Ovary (tissue), 7 donors: ENCODE measurements at regions not wholly inside any gene's neighbourhood (a gene's known extent, or its start where the extent isn't known, plus 50 kb on each side); places are given as distances from the start of the nearest gene placed in this dataset.

Experiments used
- DNase-seq, 5 donors: peaks; one replicate each; pipeline ENCODE4 v3.0.0-alpha.2; 2019 to 2020
- H3K27ac ChIP-seq, 2 donors: fragments of 200-600 bp; one replicate each; pipeline versions ENCODE4 v1.5.1 to v1.8.0; 2019 to 2022
- H3K27me3 ChIP-seq: fragments of 200-600 bp; one replicate; pipeline ENCODE4 v1.8.0; 2022
- H3K36me3 ChIP-seq: fragments of 200-600 bp; sonication (generic); one replicate; pipeline ENCODE4 v1.5.1; 2019
- H3K4me1 ChIP-seq: one replicate; pipeline ENCODE4 v1.8.1; 2013; ENCODE audit warnings: mild to moderate bottlenecking, moderate library complexity; ENCODE audit not compliant: insufficient read depth
- H3K4me3 ChIP-seq: fragments of 200-600 bp; sonication (generic); one replicate; pipeline ENCODE4 v1.5.1; 2017
- H3K9me3 ChIP-seq, 2 donors: fragments of 200-600 bp in 1 of 2; sonication (generic) in 1 of 2; one replicate each; pipeline versions ENCODE4 v1.5.1 to v1.8.1; 2013 to 2019; ENCODE audit warnings: mild to moderate bottlenecking in 1 of 2, moderate library complexity in 1 of 2
- EP300 ChIP-seq: sonication (generic); formaldehyde crosslinking; IDR thresholded peaks from one replicate; pipeline ENCODE4 v1.6.1; 2017; ENCODE audit warnings: antibody characterized with exemption
- POLR2A ChIP-seq: fragments of 450-650 bp; IDR thresholded peaks from one replicate; pipeline ENCODE4 v1.6.1; 2017; ENCODE audit warnings: antibody characterized with exemption, mild to moderate bottlenecking, moderate library complexity
- WGBS, 3 donors: extraction: QIAGEN DNeasy Blood & Tissue Kit in 1 of 3; methylation state at CpG; one replicate each; pipeline versions ENCODE4 v1.1.5 to v1.1.7; 2013 to 2017; 5-methylcytosine and 5-hydroxymethylcytosine counted together
- intact Hi-C, 4 donors: fragments of 100-400 bp; cut with DNase I; formaldehyde crosslinking; loops; one replicate each; pipeline versions ENCODE4 v1.11.0 to v1.15.1; 2022 to 2023
- TF ChIP-seq, protein P1 (sequence below), 3 donors: fragments of 450-650 bp in 2 of 3; fragments of 200-600 bp in 1 of 3; IDR thresholded peaks; one replicate each; pipeline versions ENCODE4 v1.5.1 to v1.8.0; 2016 to 2022; ENCODE audit warnings: antibody characterized with exemption in 3 of 3, mild to moderate bottlenecking in 1 of 3
- donor health status: DM: no; HTN: no; CAD: no; lungs with moderate emphysema.
- donor health status: DM: no; HTN: no; CAD: no.
- donor health status: Bipolar disorder and iron deficiency.
- donor health status: DM: no; HTN: no; CAD: no.
- donor health status: DM: yes; HTN: yes; CAD: no.

DNA sequence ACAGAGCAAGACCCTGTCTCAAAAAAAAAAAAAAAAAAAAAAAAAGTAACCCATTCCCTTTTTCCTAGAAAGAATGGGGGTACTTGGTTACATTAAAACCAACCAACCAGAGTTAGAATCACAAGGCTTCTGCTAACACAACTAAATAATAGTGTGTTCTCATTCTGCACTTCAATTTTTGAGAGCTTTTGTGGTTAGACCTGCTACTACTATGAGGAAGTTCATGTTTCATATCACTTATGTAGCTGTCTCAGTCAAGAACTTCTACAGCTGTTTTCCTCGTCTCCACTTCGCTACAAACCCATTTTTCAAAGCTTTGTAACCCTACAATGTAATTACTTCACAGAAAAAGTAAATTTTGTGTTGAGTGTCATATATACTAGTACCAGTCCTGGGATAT is 58.3 kb downstream of the PDHA2 start:
- no peak for DNase-seq
- TF ChIP-seq, protein P1, sequence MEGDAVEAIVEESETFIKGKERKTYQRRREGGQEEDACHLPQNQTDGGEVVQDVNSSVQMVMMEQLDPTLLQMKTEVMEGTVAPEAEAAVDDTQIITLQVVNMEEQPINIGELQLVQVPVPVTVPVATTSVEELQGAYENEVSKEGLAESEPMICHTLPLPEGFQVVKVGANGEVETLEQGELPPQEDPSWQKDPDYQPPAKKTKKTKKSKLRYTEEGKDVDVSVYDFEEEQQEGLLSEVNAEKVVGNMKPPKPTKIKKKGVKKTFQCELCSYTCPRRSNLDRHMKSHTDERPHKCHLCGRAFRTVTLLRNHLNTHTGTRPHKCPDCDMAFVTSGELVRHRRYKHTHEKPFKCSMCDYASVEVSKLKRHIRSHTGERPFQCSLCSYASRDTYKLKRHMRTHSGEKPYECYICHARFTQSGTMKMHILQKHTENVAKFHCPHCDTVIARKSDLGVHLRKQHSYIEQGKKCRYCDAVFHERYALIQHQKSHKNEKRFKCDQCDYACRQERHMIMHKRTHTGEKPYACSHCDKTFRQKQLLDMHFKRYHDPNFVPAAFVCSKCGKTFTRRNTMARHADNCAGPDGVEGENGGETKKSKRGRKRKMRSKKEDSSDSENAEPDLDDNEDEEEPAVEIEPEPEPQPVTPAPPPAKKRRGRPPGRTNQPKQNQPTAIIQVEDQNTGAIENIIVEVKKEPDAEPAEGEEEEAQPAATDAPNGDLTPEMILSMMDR (IDR thresholded peaks at IDR 0.05) = no peak
- Histone ChIP-seq H3K4me3 (no peak overlapping the region), H3K9me3 (no peaks in the 10 kb centered on the region), H3K36me3 (no peaks in the 10 kb centered on the region), H3K27me3 (no peaks in the 10 kb centered on the region), H3K4me1 (no peaks in the 10 kb centered on the region), H3K27ac (no peak overlapping the region)
- 86 to 97% (median 90%) methylated on average over 2 of the region's 2 CpGs for whole genome bisulfite sequencing, 3 donors
- intact Hi-C loops = no loop called here

DNA sequence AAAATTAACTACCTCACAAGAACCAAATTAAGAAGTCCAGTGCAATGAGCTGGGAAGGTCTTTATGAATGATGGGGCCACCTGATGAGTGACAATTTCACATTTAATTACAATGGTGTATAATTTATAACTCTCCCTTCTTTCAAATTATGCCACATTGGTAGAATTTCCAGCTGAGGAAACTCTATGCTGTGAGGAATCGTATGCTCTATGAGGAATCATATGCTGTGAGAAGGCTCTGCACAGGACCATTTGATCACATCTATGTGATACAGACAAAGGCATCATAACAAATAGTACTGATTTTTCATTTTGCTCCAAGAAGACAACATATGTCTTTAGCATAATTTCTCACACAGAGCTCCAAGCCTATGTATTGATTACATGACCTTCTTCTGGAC is 69.3 kb downstream of the PDHA2 start:
- Histone ChIP-seq H3K27me3 (no peaks in the 10 kb centered on the region), H3K4me1 (no peaks in the 10 kb centered on the region)
- no peak for DNase-seq

DNA sequence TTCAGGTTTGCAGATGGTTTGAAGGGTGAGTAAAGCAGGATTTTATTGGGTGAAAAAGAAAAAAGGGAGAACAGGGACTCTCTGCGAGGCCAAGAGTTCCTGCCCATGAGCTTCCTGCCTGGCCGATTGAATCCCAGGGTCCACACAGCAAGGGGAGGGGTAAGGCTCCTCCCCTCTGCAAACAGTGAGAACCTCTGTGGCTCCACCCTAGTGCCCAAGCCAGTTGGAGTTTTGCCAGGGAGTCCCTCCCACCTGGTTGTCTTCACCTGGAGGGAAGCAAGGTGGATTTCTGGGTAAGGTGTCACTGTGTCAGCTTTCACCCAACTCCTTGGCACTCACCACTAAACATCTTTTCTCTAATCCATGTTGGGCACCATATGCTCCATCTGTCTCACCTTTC is 70.9 kb downstream of the PDHA2 start:
- peak in 1 of 5 donors; percentile 5 for DNase-seq
- Histone ChIP-seq H3K4me1 (no peaks in the 10 kb centered on the region), H3K27ac (no peak overlapping the region), H3K4me3 (no peak overlapping the region), H3K27me3 (no peaks in the 10 kb centered on the region), H3K36me3 (no peaks in the 10 kb centered on the region), H3K9me3 (no peaks in the 10 kb centered on the region)
- intact Hi-C loops = no loop called here
- TF ChIP-seq POLR2A (no peak), EP300 (no peak)
- TF ChIP-seq, protein P1 (IDR thresholded peaks at IDR 0.05) = no peak
- 73 to 74% (median 74%) methylated on average over 2 of the region's 2 CpGs for WGBS, 3 donors

More for the DNA sequence above, 69.3 kb downstream of the PDHA2 start:
- TF ChIP-seq, protein P1 (IDR thresholded peaks at IDR 0.05) = no peak
- TF ChIP-seq POLR2A = no peak
- TF ChIP-seq EP300 = no peak
- intact Hi-C loops = no loop called here
- no peak overlapping the region for H3K27ac ChIP-seq
- WGBS, 3 donors = 75 to 84% (median 78%) methylated on average over 1 of the region's 1 CpG
- H3K36me3 ChIP-seq = no peaks in the 10 kb centered on the region
- no peaks in the 10 kb centered on the region for H3K9me3 ChIP-seq
- H3K4me3 ChIP-seq = no peak overlapping the region

DNA sequence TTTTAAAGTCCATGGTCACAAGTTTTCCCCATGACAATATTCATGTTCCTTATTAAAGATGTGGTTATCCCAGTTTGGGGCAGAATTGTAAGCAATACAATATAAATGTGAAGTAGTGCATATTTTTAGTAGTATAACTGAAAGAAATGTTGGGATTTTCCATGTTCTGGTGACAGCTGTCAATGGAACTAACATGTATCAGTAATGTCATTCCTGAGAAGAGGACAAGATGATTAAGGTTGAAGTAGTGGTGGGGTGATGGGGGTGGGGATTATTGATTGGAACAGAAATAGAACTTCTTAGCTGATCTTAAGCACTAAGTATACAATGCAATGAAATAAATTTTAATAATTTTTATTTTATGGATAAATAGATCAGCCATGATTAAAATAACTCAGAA is 81.6 kb downstream of the PDHA2 start:
- intact Hi-C loops = no loop called here
- no peak overlapping the region for H3K4me3 ChIP-seq
- H3K27ac ChIP-seq = no peak overlapping the region

More for the DNA sequence above, 81.6 kb downstream of the PDHA2 start:
- H3K4me1 ChIP-seq = no peaks in the 10 kb centered on the region
- H3K36me3 ChIP-seq = no peaks in the 10 kb centered on the region
- H3K9me3 ChIP-seq = no peaks in the 10 kb centered on the region
- DNase-seq = no peak
- TF ChIP-seq EP300 (no peak), POLR2A (no peak)
- TF ChIP-seq, protein P1 (IDR thresholded peaks at IDR 0.05) = no peak
- H3K27me3 ChIP-seq = no peaks in the 10 kb centered on the region
